Retinal pigment epithelial cell (primary cell): ENCODE measurements at regions not wholly inside any gene's neighbourhood (a gene's known extent, or its start where the extent isn't known, plus 50 kb on each side); places are given as distances from the start of the nearest gene placed in this dataset.

Experiments used
- DNase-seq: peaks from one replicate; pipeline ENCODE4 v3.0.0-alpha.2; 2010; ENCODE audit warnings: low read depth
- H3K4me3 ChIP-seq: 2 replicates; pipeline ENCODE4 v1.5.1; 2011; ENCODE audit warnings: mild to moderate bottlenecking, low read length, control low read depth, moderate library complexity
- CTCF ChIP-seq: conservative IDR thresholded peaks from 2 replicates; pipeline ENCODE4 v1.5.1; 2011; ENCODE audit warnings: low read depth, low read length, control low read depth, inconsistent platforms

DNA sequence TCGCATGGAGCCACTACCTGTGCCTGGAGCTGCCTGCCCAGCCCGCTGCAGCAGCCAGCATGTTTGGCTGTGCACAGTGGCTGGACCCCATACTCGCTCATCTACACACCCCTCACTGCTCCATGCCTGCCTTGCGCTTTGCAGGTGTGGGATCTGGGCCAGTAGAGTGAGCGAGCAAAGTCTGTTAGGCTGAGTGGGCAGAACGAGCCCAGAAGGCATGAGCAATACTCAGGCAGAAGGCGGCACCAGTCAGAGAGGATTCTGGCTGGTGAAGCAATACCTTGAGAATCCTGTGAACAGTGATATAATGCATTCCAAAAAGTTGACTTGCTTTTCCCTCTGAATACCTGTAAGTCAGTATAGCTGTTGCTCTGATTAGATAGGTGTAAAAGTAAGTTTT lies 816.4 kb downstream of the KCNT2 start:
- no peak for DNase-seq
- TF ChIP-seq CTCF: no peak
- no peak overlapping the region for H3K4me3 ChIP-seq

GRCh38 chr1:195790514-195791168 lies 817.6 kb downstream of the KCNT2 start:
- H3K4me3 ChIP-seq: no peak overlapping the region
- no peak for TF ChIP-seq CTCF
- DNase-seq: no peak

GRCh38 chr1:195789321-195789720 lies 818.9 kb downstream of the KCNT2 start:
- TF ChIP-seq CTCF: no peak
- no peak for DNase-seq
- H3K4me3 ChIP-seq: no peak overlapping the region

DNA sequence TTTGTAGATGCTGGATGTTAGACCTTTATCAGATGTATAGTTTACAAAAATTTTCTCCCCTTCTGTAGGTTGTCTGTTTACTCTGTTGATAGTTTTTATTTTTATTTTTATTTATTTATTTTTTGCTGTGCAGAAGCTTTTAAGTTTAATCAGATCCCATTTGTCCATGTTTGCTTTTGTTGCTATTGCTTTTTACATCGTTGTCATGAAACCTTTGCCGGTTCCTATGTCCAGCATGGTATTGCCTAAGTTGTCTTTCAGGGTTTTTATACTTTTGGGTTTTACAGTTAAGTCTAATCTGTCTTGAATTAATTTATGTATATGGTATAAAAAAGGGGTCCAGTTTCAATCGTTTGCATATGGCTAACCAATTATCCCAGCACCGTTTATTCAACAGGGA lies 819.5 kb downstream of the KCNT2 start:
- DNase-seq: no peak
- no peak for TF ChIP-seq CTCF
- no peak overlapping the region for H3K4me3 ChIP-seq

DNA sequence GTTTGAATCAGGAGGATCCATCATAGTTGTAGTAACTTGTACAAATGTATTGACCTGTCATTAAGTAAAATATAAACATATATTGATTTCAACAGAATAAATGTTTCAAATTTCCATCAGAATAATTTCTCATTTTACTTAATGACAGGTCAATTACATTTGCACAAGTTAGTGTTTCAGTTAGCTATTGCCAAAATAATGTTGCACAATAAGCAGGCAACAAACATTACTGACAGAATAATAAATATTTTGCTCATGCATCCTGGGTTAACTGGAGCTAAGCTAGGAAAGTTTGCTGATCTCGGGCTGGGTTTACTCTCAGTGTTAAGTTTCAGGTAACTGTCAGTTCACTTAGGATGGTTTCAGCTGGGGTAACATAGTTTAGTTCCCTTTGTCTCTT lies 822.4 kb downstream of the KCNT2 start:
- DNase-seq: no peak
- TF ChIP-seq CTCF: no peak
- H3K4me3 ChIP-seq: no peak overlapping the region

DNA sequence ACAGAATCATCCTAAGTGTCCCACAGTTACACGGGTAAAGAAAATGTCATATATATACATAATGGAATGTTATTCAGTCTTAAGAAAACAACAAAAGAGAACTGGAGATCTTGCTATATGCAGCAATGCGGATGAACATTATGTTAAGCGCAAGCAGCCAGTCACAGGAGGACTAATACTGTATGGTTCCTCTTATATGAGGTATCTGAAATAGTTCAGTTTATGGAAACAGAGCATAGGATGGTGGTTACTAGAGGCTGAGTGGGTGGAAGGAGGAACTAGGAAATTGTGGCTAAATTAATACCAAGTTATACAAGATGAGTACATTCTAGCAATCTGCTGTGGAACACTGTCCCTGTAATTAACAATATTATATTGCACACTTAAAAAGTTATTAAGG lies 834.3 kb downstream of the KCNT2 start:
- no peak for DNase-seq
- H3K4me3 ChIP-seq: no peak overlapping the region
- TF ChIP-seq CTCF: no peak

DNA sequence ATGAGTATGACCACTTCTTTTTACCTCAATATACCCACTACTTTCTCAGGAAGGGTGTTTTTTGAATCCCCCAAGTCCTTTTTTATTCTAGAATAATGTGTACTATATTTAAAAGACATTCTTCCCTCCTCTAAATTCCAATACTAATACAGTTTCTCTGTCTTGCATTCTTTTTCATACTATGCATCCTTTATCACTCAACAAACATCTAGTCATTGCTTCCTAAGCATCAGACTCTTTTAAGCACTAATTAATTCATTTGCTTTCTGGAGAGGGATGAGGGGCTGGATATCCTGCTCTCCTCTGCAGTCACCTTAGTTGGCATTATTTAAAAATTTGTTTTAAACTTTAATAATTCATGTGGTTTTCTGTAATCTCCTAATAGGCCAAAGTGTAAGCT lies 838.8 kb downstream of the KCNT2 start:
- H3K4me3 ChIP-seq: no peak overlapping the region
- DNase-seq: no peak
- no peak for TF ChIP-seq CTCF
